Body of pancreas (tissue), 4 donors: ENCODE measurements at regions not wholly inside any gene's neighbourhood (a gene's known extent, or its start where the extent isn't known, plus 50 kb on each side); places are given as distances from the start of the nearest gene placed in this dataset.
A peak's percentile ranks its signal among the peaks of the same experiment; 100 is the strongest.

Source experiments
- ATAC-seq: fragments of 150-250 bp; one replicate; pipeline ENCODE4 v1.9.1; 2016
- DNase-seq, 4 donors: peaks; one replicate each; pipeline ENCODE4 v3.0.0-alpha.2; 2019
- H3K27ac ChIP-seq, 4 donors: fragments of 200-600 bp; sonication (generic); 1 replicate in 3 of 4; 2 replicates in 1 of 4; pipeline versions ENCODE4 v1.5.1 to v1.6.1; 2016 to 2019; ENCODE audit warnings: mild to moderate bottlenecking in 1 of 4, mixed read lengths in 1 of 4, moderate library complexity in 1 of 4
- H3K27me3 ChIP-seq, 2 donors: fragments of 200-600 bp; sonication (generic); one replicate each; pipeline ENCODE4 v1.6.0; 2016; ENCODE audit warnings: mild to moderate bottlenecking in 1 of 2
- H3K36me3 ChIP-seq, 2 donors: fragments of 200-600 bp; sonication (generic); replicated peaks in 1 of 2; 2 replicates each; pipeline ENCODE4 v1.5.1; 2016; ENCODE audit warnings: low read depth in 2 of 2; ENCODE audit not compliant: insufficient read depth in 1 of 2
- H3K4me1 ChIP-seq: fragments of 200-600 bp; sonication (generic); one replicate; pipeline ENCODE4 v1.6.0; 2016
- H3K4me3 ChIP-seq, 2 donors: fragments of 200-600 bp; sonication (generic); 1 replicate in 1 of 2; 2 replicates in 1 of 2; pipeline ENCODE4 v1.5.1; 2016 to 2019
- H3K9me3 ChIP-seq, 3 donors: fragments of 200-600 bp; sonication (generic); 1 replicate in 2 of 3; 2 replicates in 1 of 3; pipeline ENCODE4 v1.5.1; 2016
- POLR2A ChIP-seq, 3 donors: fragments of 450-650 bp; IDR thresholded peaks; one replicate each; pipeline ENCODE4 v1.6.1; 2016; ENCODE audit warnings: antibody characterized with exemption in 3 of 3, mild to moderate bottlenecking in 2 of 3
- WGBS, 2 donors: methylation state at CpG; one replicate each; pipeline ENCODE4 v1.1.5; 2017; 5-methylcytosine and 5-hydroxymethylcytosine counted together
- intact Hi-C: fragments of 100-400 bp; cut with DNase I; formaldehyde crosslinking; loops from one replicate; pipeline ENCODE4 v1.15.1; 2023
- TF ChIP-seq, protein P1 (sequence below), 7 experiments: fragments of 450-650 bp in 4 of 7; fragments of 200-600 bp in 3 of 7; sonication (generic) in 3 of 7; IDR thresholded peaks; one replicate each; pipeline ENCODE4 v1.5.1; 2016 to 2019; ENCODE audit warnings: antibody characterized with exemption in 7 of 7

DNA sequence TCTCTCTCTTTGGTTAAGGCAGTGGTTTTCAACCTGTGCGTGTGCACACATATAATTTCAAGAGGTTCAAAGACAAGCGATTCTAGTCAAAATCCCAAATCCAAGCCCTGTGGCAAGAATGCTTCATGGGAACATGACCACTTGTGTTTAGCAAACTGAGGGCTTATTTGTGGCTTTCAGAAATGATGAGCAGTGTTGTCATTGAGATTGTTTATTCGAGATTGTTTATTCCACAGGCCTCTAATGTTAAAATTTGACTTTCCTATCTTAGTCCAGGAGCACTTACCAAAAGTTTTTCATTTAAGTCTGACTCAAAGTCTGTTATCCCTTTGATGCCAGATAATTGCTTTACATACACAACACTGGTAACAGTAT lies 111.1 kb upstream of the ELL2 start:
- DNase-seq (no peak), ATAC-seq (no peak)
- Histone ChIP-seq H3K36me3 (no peaks in the 10 kb centered on the region), H3K27ac (no peak overlapping the region), H3K9me3 (no peaks in the 10 kb centered on the region), H3K4me3 (no peak overlapping the region), H3K27me3 (no peaks in the 10 kb centered on the region), H3K4me1 (peaks cover 13% of the 10 kb centered on the region)
- no peak for TF ChIP-seq POLR2A (IDR thresholded peaks at IDR 0.05)
- TF ChIP-seq, protein P1, sequence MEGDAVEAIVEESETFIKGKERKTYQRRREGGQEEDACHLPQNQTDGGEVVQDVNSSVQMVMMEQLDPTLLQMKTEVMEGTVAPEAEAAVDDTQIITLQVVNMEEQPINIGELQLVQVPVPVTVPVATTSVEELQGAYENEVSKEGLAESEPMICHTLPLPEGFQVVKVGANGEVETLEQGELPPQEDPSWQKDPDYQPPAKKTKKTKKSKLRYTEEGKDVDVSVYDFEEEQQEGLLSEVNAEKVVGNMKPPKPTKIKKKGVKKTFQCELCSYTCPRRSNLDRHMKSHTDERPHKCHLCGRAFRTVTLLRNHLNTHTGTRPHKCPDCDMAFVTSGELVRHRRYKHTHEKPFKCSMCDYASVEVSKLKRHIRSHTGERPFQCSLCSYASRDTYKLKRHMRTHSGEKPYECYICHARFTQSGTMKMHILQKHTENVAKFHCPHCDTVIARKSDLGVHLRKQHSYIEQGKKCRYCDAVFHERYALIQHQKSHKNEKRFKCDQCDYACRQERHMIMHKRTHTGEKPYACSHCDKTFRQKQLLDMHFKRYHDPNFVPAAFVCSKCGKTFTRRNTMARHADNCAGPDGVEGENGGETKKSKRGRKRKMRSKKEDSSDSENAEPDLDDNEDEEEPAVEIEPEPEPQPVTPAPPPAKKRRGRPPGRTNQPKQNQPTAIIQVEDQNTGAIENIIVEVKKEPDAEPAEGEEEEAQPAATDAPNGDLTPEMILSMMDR (IDR thresholded peaks at IDR 0.05), result no peak
- intact Hi-C loops, result no loop called here
- 81 to 84% methylated on average over 3 of the region's 3 CpGs for WGBS, 2 donors

DNA sequence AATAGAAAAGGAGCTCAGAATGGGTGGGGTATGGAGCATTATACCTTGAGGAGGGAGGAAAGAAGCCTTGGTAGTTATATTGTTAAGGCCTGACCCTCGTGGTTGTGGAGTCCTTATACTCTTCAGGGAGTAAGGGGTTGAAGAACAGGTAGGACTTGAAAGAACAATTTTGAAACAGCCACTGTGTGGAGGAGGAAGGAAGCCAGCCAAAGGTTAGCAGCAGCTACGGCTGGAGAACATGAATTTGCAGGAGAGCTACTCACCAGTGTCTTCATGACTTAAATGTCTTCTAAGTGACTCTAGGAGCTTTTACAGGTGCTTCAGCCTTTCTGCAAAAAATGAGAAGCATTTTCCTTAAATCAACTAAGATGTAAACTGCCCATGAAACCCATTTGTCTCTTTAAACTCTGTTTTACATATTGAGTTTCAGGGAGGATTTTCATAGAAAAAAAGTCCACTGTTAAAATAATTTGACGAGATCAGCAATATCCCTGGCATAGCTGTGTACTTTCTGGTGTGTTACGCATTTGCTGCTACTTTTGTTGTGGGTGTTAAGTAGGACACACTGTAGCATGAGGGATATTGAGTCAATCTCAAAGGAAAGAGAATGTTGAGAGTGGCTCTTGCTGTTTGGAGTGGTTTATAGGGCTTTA lies 110.6 kb upstream of the ELL2 start:
- no peak for TF ChIP-seq POLR2A (IDR thresholded peaks at IDR 0.05)
- TF ChIP-seq, protein P1 (IDR thresholded peaks at IDR 0.05), result no peak
- 74% methylated on average over 4 of the region's 4 CpGs for WGBS, 2 donors

DNA sequence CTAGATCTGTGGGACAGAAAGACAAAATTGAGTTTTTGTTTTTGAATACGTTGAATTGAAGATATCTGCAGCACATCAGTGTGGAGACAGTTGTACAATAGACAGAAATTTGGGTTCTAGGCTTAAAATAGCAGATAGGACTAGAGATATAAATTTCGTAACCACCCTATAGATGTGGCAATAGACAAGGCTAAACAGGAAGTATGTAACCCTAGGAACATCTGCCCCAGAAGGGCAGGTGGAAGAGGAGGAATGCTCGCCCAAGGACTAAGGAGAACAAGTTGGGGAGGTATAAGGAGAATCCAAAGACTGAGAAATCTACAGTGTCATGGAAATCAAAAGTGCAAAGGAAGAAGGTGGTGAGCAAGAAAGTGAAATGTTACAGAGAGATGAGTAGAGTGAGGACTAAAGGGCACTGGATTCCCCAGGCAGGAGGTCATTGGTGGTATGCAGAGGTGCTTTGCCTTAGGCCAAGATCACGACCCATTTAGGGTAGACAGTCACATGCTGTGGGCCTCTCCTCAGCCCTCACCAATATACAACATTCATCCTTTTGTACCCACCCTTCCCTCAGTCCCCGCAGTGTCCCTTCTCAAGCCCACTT lies 109.1 kb upstream of the ELL2 start:
- TF ChIP-seq, protein P1 (IDR thresholded peaks at IDR 0.05), result no peak
- TF ChIP-seq POLR2A (IDR thresholded peaks at IDR 0.05), result no peak
- H3K27ac ChIP-seq, result no peak overlapping the region

More for the DNA sequence above, 110.6 kb upstream of the ELL2 start:
- DNase-seq (no peak), ATAC-seq (no peak)
- H3K36me3 ChIP-seq, result no peaks in the 10 kb centered on the region
- intact Hi-C loops, result no loop called here
- H3K9me3 ChIP-seq, result no peaks in the 10 kb centered on the region
- peaks cover 13% of the 10 kb centered on the region for H3K4me1 ChIP-seq
- no peaks in the 10 kb centered on the region for H3K27me3 ChIP-seq
- H3K27ac ChIP-seq, result no peak overlapping the region
- no peak overlapping the region for H3K4me3 ChIP-seq

DNA sequence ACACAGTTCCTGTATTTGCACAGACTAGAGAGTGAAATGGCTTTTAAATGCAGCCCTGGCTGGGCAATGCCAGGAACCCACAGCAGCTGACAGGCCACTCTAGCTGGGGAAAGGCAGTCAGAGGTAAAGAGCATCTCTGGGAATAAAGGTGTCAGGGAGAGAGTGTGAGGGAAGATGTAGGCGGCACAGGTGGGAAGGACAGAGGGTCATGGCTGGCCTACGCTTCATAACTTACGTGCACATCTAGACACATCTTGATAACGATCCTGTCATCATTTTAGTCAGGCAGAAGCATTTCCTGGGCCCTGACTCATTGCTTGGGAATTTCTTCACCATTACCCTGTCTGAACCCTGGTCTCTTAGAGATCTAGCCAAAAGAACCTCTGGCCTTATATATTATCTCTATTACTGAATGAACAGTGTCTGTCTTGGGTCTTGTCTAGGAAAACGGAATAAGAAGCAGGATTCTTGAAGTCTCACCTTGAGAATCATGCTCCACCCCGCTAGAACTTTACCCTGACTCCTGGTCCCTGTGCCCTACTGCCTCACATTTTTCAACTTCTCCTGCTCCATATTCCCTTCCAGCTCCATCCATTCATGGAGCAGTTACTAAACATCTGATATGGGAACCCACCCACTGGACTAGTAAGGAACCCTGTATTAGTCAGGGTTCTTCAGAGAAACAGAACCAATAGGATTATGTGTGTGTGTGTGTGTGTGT lies 106.4 kb upstream of the ELL2 start:
- peak in 1 of 4 donors; percentile 10 for DNase-seq
- TF ChIP-seq POLR2A (IDR thresholded peaks at IDR 0.05), result no peak
- TF ChIP-seq, protein P1 (IDR thresholded peaks at IDR 0.05), result no peak
- ATAC-seq, result no peak
- no peaks in the 10 kb centered on the region for H3K27me3 ChIP-seq
- H3K4me3 ChIP-seq, result no peak overlapping the region
- no peaks in the 10 kb centered on the region for H3K36me3 ChIP-seq
- H3K4me1 ChIP-seq, result no peaks in the 10 kb centered on the region
- no peak overlapping the region for H3K27ac ChIP-seq
- 82 to 91% methylated on average over 6 of the region's 6 CpGs for WGBS, 2 donors
- intact Hi-C loops, result no loop called here
- no peaks in the 10 kb centered on the region for H3K9me3 ChIP-seq

More for the DNA sequence above, 109.1 kb upstream of the ELL2 start:
- intact Hi-C loops, result no loop called here
- H3K27me3 ChIP-seq, result no peaks in the 10 kb centered on the region
- no peaks in the 10 kb centered on the region for H3K9me3 ChIP-seq
- no peaks in the 10 kb centered on the region for H3K36me3 ChIP-seq
- H3K4me3 ChIP-seq, result no peak overlapping the region
- WGBS, 2 donors, result 85 to 89% methylated on average over 5 of the region's 5 CpGs
- ATAC-seq (no peak), DNase-seq (no peak)
- H3K4me1 ChIP-seq, result peaks cover 13% of the 10 kb centered on the region
